ENCODE measurements at regions not wholly inside any gene's neighbourhood (a gene's known extent, or its start where the extent isn't known, plus 50 kb on each side); places are given as distances from the start of the nearest gene placed in this dataset.
"Not testable (repeated sequence)": the region's sequence is repeated elsewhere in the genome, so short reads cannot be mapped to it uniquely, and the experiment has no call there.

- Mint-ChIP-seq H3K27ac (no peak overlapping the region), H3K4me3 (no peak overlapping the region), H3K27me3 (ENCODE audit: low read depth) (no peaks in the 10 kb centered on the region), H3K36me3 (ENCODE audit: low read depth) (no peaks in the 10 kb centered on the region), H3K4me1 (ENCODE audit: low read depth) (no peaks in the 10 kb centered on the region), H3K9me3 (no peaks in the 10 kb centered on the region)
- CTCF ChIA-PET = no interaction called here
- intact Hi-C loops (cut with micrococcal nuclease) = no loop called here
- no peak for DNase-seq
Observed at GRCh38 chr1:60612790-60613189, 469.6 kb upstream of the NFIA start.

GRCh38 chr1:60606921-60607320 is 475.4 kb upstream of the NFIA start:
- H3K4me1 Mint-ChIP-seq (ENCODE audit: low read depth); H3K27ac Mint-ChIP-seq; CTCF ChIA-PET; H3K4me3 Mint-ChIP-seq; H3K27me3 Mint-ChIP-seq (ENCODE audit: low read depth); intact Hi-C loops (cut with micrococcal nuclease); H3K36me3 Mint-ChIP-seq (ENCODE audit: low read depth); DNase-seq: not testable (repeated sequence)
- H3K9me3 Mint-ChIP-seq = peaks cover 21% of the 10 kb centered on the region

GRCh38 chr1:60600532-60600931 is 481.8 kb upstream of the NFIA start:
- no peak for DNase-seq
- intact Hi-C loops (cut with micrococcal nuclease) = no loop called here
- Mint-ChIP-seq H3K4me1 (ENCODE audit: low read depth) (no peaks in the 10 kb centered on the region), H3K4me3 (no peak overlapping the region), H3K27ac (no peak overlapping the region), H3K36me3 (ENCODE audit: low read depth) (no peaks in the 10 kb centered on the region), H3K9me3 (peaks cover 7% of the 10 kb centered on the region), H3K27me3 (ENCODE audit: low read depth) (no peaks in the 10 kb centered on the region)
- CTCF ChIA-PET = no interaction called here

- intact Hi-C loops (cut with micrococcal nuclease) = no loop called here
- no peaks in the 10 kb centered on the region for H3K4me1 Mint-ChIP-seq (ENCODE audit: low read depth)
- CTCF ChIA-PET = no interaction called here
- DNase-seq = no peak
- no peaks in the 10 kb centered on the region for H3K27me3 Mint-ChIP-seq (ENCODE audit: low read depth)
- no peak overlapping the region for H3K27ac Mint-ChIP-seq
- H3K4me3 Mint-ChIP-seq = no peak overlapping the region
- H3K9me3 Mint-ChIP-seq = peaks cover 7% of the 10 kb centered on the region
- H3K36me3 Mint-ChIP-seq (ENCODE audit: low read depth) = no peaks in the 10 kb centered on the region
Observed at GRCh38 chr1:60599574-60599973, 482.8 kb upstream of the NFIA start.

GRCh38 chr1:60598041-60598910 is 484.1 kb upstream of the NFIA start:
- intact Hi-C loops (cut with micrococcal nuclease) = no loop called here
- Mint-ChIP-seq H3K36me3 (ENCODE audit: low read depth) (no peaks in the 10 kb centered on the region), H3K27ac (no peak overlapping the region), H3K9me3 (peaks cover under 1% of the 10 kb centered on the region), H3K27me3 (ENCODE audit: low read depth) (no peaks in the 10 kb centered on the region), H3K4me3 (no peak overlapping the region), H3K4me1 (ENCODE audit: low read depth) (no peaks in the 10 kb centered on the region)
- DNase-seq = no peak
- CTCF ChIA-PET = no interaction called here

- intact Hi-C loops (cut with micrococcal nuclease) = no loop called here
- Mint-ChIP-seq H3K27me3 (ENCODE audit: low read depth) (no peaks in the 10 kb centered on the region), H3K36me3 (ENCODE audit: low read depth) (no peaks in the 10 kb centered on the region), H3K4me3 (no peak overlapping the region), H3K27ac (no peak overlapping the region), H3K4me1 (ENCODE audit: low read depth) (no peaks in the 10 kb centered on the region), H3K9me3 (no peaks in the 10 kb centered on the region)
- CTCF ChIA-PET = no interaction called here
- no peak for DNase-seq
Observed at GRCh38 chr1:60596791-60597750, 485.3 kb upstream of the NFIA start.

- intact Hi-C loops (cut with micrococcal nuclease) = no loop called here
- CTCF ChIA-PET = no interaction called here
- DNase-seq = no peak
- Mint-ChIP-seq H3K27me3 (ENCODE audit: low read depth) (no peaks in the 10 kb centered on the region), H3K4me1 (ENCODE audit: low read depth) (no peaks in the 10 kb centered on the region), H3K27ac (no peak overlapping the region), H3K4me3 (no peak overlapping the region), H3K9me3 (no peaks in the 10 kb centered on the region), H3K36me3 (ENCODE audit: low read depth) (no peaks in the 10 kb centered on the region)
Observed at GRCh38 chr1:60591583-60591982, 490.8 kb upstream of the NFIA start.

- intact Hi-C loops (cut with micrococcal nuclease) = no loop called here
- H3K27ac Mint-ChIP-seq = no peak overlapping the region
- no peak for DNase-seq
- no peaks in the 10 kb centered on the region for H3K36me3 Mint-ChIP-seq (ENCODE audit: low read depth)
- no peaks in the 10 kb centered on the region for H3K27me3 Mint-ChIP-seq (ENCODE audit: low read depth)
- CTCF ChIA-PET = no interaction called here
- H3K9me3 Mint-ChIP-seq = peaks cover 2% of the 10 kb centered on the region
- no peak overlapping the region for H3K4me3 Mint-ChIP-seq
- H3K4me1 Mint-ChIP-seq (ENCODE audit: low read depth) = no peaks in the 10 kb centered on the region
Observed at GRCh38 chr1:60589916-60590315, 492.4 kb upstream of the NFIA start.

- H3K4me3 Mint-ChIP-seq = no peak overlapping the region
- DNase-seq = no peak
- H3K36me3 Mint-ChIP-seq (ENCODE audit: low read depth) = no peaks in the 10 kb centered on the region
- H3K27me3 Mint-ChIP-seq (ENCODE audit: low read depth) = no peaks in the 10 kb centered on the region
- CTCF ChIA-PET = no interaction called here
- H3K9me3 Mint-ChIP-seq = peaks cover 5% of the 10 kb centered on the region
- intact Hi-C loops (cut with micrococcal nuclease) = no loop called here
- no peak overlapping the region for H3K27ac Mint-ChIP-seq
- H3K4me1 Mint-ChIP-seq (ENCODE audit: low read depth) = no peaks in the 10 kb centered on the region
Observed at GRCh38 chr1:60589046-60589748, 493.2 kb upstream of the NFIA start.

- intact Hi-C loops (cut with micrococcal nuclease) = no loop called here
- CTCF ChIA-PET = no interaction called here
- DNase-seq = no peak
- Mint-ChIP-seq H3K4me1 (ENCODE audit: low read depth) (no peaks in the 10 kb centered on the region), H3K27me3 (ENCODE audit: low read depth) (no peaks in the 10 kb centered on the region), H3K36me3 (ENCODE audit: low read depth) (no peaks in the 10 kb centered on the region), H3K9me3 (peaks cover 15% of the 10 kb centered on the region), H3K27ac (no peak overlapping the region), H3K4me3 (no peak overlapping the region)
Observed at GRCh38 chr1:60584371-60584770, 498.0 kb upstream of the NFIA start.

- CTCF ChIA-PET = no interaction called here
- no peak overlapping the region for H3K4me3 Mint-ChIP-seq
- H3K36me3 Mint-ChIP-seq (ENCODE audit: low read depth) = no peaks in the 10 kb centered on the region
- peaks cover 15% of the 10 kb centered on the region for H3K9me3 Mint-ChIP-seq
- intact Hi-C loops (cut with micrococcal nuclease) = no loop called here
- no peaks in the 10 kb centered on the region for H3K27me3 Mint-ChIP-seq (ENCODE audit: low read depth)
- DNase-seq = no peak
- no peaks in the 10 kb centered on the region for H3K4me1 Mint-ChIP-seq (ENCODE audit: low read depth)
- H3K27ac Mint-ChIP-seq = no peak overlapping the region
Observed at GRCh38 chr1:60583696-60584095, 498.7 kb upstream of the NFIA start.

- DNase-seq = no peak
- CTCF ChIA-PET = interaction anchor here (0.9 kb wide), 1 partner anchor 605 kb away, joined by 3 read pairs; no protein-coding TSS in a partner anchor
- Mint-ChIP-seq H3K4me3 (no peak overlapping the region), H3K36me3 (ENCODE audit: low read depth) (no peaks in the 10 kb centered on the region), H3K27me3 (ENCODE audit: low read depth) (no peaks in the 10 kb centered on the region), H3K27ac (no peak overlapping the region), H3K4me1 (ENCODE audit: low read depth) (no peaks in the 10 kb centered on the region), H3K9me3 (peaks cover 15% of the 10 kb centered on the region)
- intact Hi-C loops (cut with micrococcal nuclease) = no loop called here
Observed at GRCh38 chr1:60581455-60582220, 500.7 kb upstream of the NFIA start.

Data from activated naive CD4-positive, alpha-beta T cell treated with anti-CD3 and anti-CD28 coated beads for 36 hours (primary cell).